ENCODE measurements at regions not wholly inside any gene's neighbourhood (a gene's known extent, or its start where the extent isn't known, plus 50 kb on each side); places are given as distances from the start of the nearest gene placed in this dataset.
"Not testable (repeated sequence)": the region's sequence is repeated elsewhere in the genome, so short reads cannot be mapped to it uniquely, and the experiment has no call there.

- FAIRE-seq: no peak
These were observed 180.7 kb upstream of the SMAD3 start for GRCh38 chr15:66884661-66885237.

- FAIRE-seq: no peak
These were observed 180.0 kb upstream of the SMAD3 start for GRCh38 chr15:66885281-66885915.

GRCh38 chr15:66886241-66886675, 179.1 kb upstream of the SMAD3 start:
- no peak for FAIRE-seq

- no peak for FAIRE-seq
These were observed 178.6 kb upstream of the SMAD3 start for GRCh38 chr15:66886686-66887273.

- FAIRE-seq: not testable (repeated sequence)
These were observed 176.1 kb upstream of the SMAD3 start for GRCh38 chr15:66889298-66889697.

- FAIRE-seq: no peak
These were observed 173.6 kb upstream of the SMAD3 start for GRCh38 chr15:66891776-66892175.

GRCh38 chr15:66893294-66893693, 172.1 kb upstream of the SMAD3 start:
- no peak for FAIRE-seq

- no peak for FAIRE-seq
These were observed 171.0 kb upstream of the SMAD3 start for GRCh38 chr15:66894363-66894762.

GRCh38 chr15:66894986-66895780, 170.2 kb upstream of the SMAD3 start:
- FAIRE-seq: no peak

- FAIRE-seq: no peak
These were observed 169.5 kb upstream of the SMAD3 start for GRCh38 chr15:66895794-66896453.

GRCh38 chr15:66896611-66897010, 168.8 kb upstream of the SMAD3 start:
- no peak for FAIRE-seq

GRCh38 chr15:66897416-66897815, 168.0 kb upstream of the SMAD3 start:
- no peak for FAIRE-seq

GRCh38 chr15:66897971-66898370, 167.4 kb upstream of the SMAD3 start:
- no peak for FAIRE-seq

GRCh38 chr15:66898656-66899386, 166.6 kb upstream of the SMAD3 start:
- FAIRE-seq: no peak

- no peak for FAIRE-seq
These were observed 165.6 kb upstream of the SMAD3 start for GRCh38 chr15:66899555-66900350.

- no peak for FAIRE-seq
These were observed 164.7 kb upstream of the SMAD3 start for GRCh38 chr15:66900586-66901310.

GRCh38 chr15:66901336-66902100, 163.9 kb upstream of the SMAD3 start:
- FAIRE-seq: no peak

GRCh38 chr15:66905185-66905584, 160.2 kb upstream of the SMAD3 start:
- no peak for FAIRE-seq

- FAIRE-seq: no peak
These were observed 159.4 kb upstream of the SMAD3 start for GRCh38 chr15:66905954-66906353.

All from TTC549 (cell line).